ENCODE measurements at regions not wholly inside any gene's neighbourhood (a gene's known extent, or its start where the extent isn't known, plus 50 kb on each side); places are given as distances from the start of the nearest gene placed in this dataset.

DNA sequence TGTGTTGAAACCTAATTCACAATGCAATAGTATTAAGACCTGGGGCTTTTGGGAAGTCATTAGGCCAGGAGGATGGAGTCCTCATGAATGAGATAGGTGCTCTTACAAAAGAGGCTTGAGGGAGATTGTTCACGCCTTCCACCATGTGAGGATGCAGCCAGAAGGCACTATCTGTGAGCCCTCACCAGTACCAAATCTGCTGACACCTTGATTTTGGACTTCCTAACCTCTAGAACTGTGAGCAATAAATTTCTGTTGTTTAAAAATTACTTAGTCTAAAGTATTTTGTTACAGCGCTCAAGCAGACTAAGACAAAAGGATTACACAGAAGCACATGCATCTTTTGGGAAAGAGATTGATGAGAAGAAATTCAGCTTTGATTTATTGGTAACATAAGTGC lies 232.9 kb upstream of the NR4A3 start:
- H3T11ph ChIP-seq (ENCODE audit: low read length), result no peak overlapping the region
- H3K9ac ChIP-seq (ENCODE audit: extremely low read depth, insufficient read length, low read length), result no peak overlapping the region
- no peak overlapping the region for H3K4ac ChIP-seq (ENCODE audit: low read depth, low read length)
- no peak overlapping the region for H2BK5ac ChIP-seq (ENCODE audit: insufficient read length, low read length)
- no peaks in the 10 kb centered on the region; the same call in 1 of the 2 replicates for H3K27me3 ChIP-seq (ENCODE audit: insufficient read depth, low read length)
- no peaks in the 10 kb centered on the region for H3K23me2 ChIP-seq (ENCODE audit: insufficient read length, low read depth, low read length, poor library complexity, severe bottlenecking)
- no peaks in the 10 kb centered on the region for H3K4me1 Mint-ChIP-seq
- no peak overlapping the region for H4K91ac ChIP-seq (ENCODE audit: insufficient read length, low read depth, low read length)
- H3K4me2 ChIP-seq (ENCODE audit: insufficient read depth, insufficient read length, low read length), result no peak overlapping the region
- no peaks in the 10 kb centered on the region for H3K79me2 ChIP-seq (ENCODE audit: insufficient read depth, low read length)
- no peaks in the 10 kb centered on the region for H3K79me1 ChIP-seq (ENCODE audit: insufficient read depth, low read depth, low read length, poor library complexity, severe bottlenecking)
- no peak overlapping the region for H3K4me3 Mint-ChIP-seq
- H3K4me1 ChIP-seq (ENCODE audit: insufficient read depth, low read length), result no peaks in the 10 kb centered on the region
- H2AFZ ChIP-seq (ENCODE audit: low read length), result no peak overlapping the region
- no peak overlapping the region for H4K8ac ChIP-seq (replicated peaks; ENCODE audit: insufficient read length, low read depth, low read length)
- no peaks in the 10 kb centered on the region for H4K20me1 ChIP-seq (ENCODE audit: control insufficient read depth, insufficient read depth, insufficient read length)
- no peak overlapping the region for H3K14ac ChIP-seq (ENCODE audit: insufficient read depth, low read length)
- no CpG with 5 or more reads among the region's 2 CpGs for WGBS (ENCODE audit: extremely low coverage, insufficient read length, low lambda C conversion rate)
- no peak overlapping the region for H3K23ac ChIP-seq (ENCODE audit: insufficient read length, low read depth, low read length)
- no peak overlapping the region for H2BK15ac ChIP-seq (ENCODE audit: low read depth, low read length)
- no peak overlapping the region for H2AK5ac ChIP-seq (ENCODE audit: insufficient read length, low read length)
- no peak overlapping the region for H2BK12ac ChIP-seq (ENCODE audit: insufficient read length, low read depth, low read length)
- H2BK20ac ChIP-seq (ENCODE audit: low read depth, low read length, poor library complexity, severe bottlenecking), result no peak overlapping the region
- no peak overlapping the region for H2BK120ac ChIP-seq (ENCODE audit: low read depth, low read length, poor library complexity, severe bottlenecking)
- no peak overlapping the region for H3K27ac ChIP-seq (ENCODE audit: insufficient read length, low read depth, low read length)
- H3K27ac Mint-ChIP-seq, result no peak overlapping the region
- H3K56ac ChIP-seq (ENCODE audit: insufficient read length, low read depth, low read length), result no peak overlapping the region
- DNase-seq, result no peak
- no peaks in the 10 kb centered on the region for H3K27me3 Mint-ChIP-seq (ENCODE audit: low read depth)
- H4K5ac ChIP-seq (ENCODE audit: insufficient read length, low read depth, low read length), result no peak overlapping the region
- H3K9me3 Mint-ChIP-seq, result peaks cover 5 to 6% of the 10 kb centered on the region in 2 experiments; a peak in 3 of 5 replicates
- no peaks in the 10 kb centered on the region for H3K9me3 ChIP-seq (ENCODE audit: control insufficient read depth, low read depth, low read length)
- no peak overlapping the region for H3K18ac ChIP-seq (ENCODE audit: insufficient read length, low read depth, low read length)
- H3K36me3 Mint-ChIP-seq (ENCODE audit: insufficient read depth in 1 of 3, low read depth in 3 of 3), result peaks cover 0 to 2% (median under 1%) of the 10 kb centered on the region in 3 experiments; a peak in 3 of 7 replicates
- TF ChIP-seq, protein P1, sequence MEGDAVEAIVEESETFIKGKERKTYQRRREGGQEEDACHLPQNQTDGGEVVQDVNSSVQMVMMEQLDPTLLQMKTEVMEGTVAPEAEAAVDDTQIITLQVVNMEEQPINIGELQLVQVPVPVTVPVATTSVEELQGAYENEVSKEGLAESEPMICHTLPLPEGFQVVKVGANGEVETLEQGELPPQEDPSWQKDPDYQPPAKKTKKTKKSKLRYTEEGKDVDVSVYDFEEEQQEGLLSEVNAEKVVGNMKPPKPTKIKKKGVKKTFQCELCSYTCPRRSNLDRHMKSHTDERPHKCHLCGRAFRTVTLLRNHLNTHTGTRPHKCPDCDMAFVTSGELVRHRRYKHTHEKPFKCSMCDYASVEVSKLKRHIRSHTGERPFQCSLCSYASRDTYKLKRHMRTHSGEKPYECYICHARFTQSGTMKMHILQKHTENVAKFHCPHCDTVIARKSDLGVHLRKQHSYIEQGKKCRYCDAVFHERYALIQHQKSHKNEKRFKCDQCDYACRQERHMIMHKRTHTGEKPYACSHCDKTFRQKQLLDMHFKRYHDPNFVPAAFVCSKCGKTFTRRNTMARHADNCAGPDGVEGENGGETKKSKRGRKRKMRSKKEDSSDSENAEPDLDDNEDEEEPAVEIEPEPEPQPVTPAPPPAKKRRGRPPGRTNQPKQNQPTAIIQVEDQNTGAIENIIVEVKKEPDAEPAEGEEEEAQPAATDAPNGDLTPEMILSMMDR (conservative IDR thresholded peaks at IDR 0.05), result no peak
